ENCODE measurements at regions not wholly inside any gene's neighbourhood (a gene's known extent, or its start where the extent isn't known, plus 50 kb on each side); places are given as distances from the start of the nearest gene placed in this dataset.

DNA sequence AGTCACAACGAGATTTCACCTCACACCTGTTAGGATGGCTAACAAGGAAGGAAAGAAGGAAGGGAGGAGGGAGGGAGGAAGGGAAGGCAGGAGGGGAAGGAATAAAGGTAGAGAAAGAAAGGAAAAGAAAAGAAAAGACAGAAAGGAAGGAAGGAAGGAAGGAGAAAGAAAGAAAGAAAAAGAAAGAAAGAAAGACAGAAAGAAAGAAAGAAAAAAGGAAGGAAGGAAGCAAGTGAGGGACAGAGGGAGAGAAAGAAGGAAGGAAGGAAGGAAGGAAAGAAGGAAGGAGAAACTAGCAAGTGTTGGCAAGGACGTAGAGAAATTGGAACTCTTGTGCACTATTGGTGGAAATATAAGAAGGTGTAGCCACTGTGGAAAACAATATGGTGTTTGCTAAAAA is 52.2 kb downstream of the CCDC185 start:
- DNase-seq = no peak

DNA sequence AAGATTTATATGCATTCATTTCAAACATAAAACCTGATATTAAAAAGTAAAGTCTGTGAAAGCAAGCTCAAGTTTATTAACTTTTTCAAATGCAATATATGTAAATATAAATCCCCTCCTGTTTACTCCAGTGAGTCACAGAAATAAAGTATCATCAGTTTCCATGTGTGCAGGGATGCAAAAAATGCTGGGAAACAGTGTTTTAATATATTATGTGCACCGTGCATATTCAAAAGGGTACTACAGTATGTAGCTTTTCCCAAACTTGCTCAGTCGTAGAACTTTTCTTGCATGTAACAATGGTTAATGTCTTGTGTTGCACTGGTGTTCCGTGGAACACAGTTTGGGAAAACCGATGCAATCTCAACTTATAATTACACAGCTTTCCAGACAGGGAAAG is 60.7 kb downstream of the CCDC185 start:
- DNase-seq = no peak

DNA sequence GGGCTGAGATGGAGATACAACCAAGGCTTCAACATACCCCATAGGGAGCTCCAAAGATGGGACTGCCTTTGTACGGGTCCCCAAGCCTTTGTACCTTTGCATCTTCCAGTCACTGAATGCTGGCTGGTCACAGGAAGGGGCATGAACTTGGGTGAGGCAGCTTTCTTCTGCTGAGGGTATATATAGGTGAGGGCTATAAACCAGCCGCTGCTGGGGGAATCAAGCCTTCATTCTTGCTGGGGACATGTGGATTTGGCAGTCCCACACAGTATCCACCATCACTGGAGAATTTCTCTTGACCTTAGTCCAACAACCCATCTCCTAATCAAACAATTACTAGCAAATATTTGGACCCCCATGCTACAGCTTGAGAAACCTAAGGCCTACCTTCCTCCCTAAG is 61.7 kb downstream of the CCDC185 start:
- DNase-seq = no peak

DNA sequence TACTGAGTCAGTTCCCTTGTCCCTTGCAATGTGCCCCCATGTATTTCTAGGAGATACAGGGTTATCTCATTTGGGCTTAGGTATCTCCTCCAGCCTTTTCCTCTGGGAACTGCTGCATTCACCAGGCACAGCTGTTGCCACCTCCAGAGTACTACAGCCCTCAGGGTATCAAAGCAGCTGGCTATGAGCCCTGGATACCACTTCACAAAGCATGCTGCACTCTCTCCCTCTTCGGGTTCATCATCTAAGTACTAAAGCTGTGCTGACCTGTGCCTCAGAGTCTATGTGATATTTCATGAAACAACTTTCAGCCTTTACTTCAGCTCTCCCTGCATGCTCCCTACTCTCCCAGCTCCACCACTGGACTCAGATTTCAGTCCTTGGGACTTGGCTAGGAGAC is 62.3 kb downstream of the CCDC185 start:
- DNase-seq = no peak

DNA sequence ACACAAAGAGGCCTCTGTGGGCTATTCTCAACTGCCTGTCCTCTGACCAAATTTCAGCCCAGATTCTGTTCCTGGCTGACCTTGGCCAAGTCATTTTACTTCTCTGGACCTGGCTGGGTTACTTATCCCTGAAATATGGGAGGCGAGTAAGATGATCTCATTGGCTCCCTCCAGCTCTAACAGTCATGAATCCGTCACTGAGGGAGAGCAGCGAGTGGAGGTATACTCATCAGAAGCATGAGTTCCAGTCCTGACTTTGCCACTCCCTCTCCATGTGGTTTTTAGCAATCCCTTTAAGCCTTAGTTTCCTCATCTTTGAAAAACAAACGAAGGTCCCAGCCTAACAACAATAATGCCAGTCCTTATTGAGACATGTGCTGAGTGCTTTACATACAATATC is 63.5 kb downstream of the CCDC185 start:
- DNase-seq = no peak

DNA sequence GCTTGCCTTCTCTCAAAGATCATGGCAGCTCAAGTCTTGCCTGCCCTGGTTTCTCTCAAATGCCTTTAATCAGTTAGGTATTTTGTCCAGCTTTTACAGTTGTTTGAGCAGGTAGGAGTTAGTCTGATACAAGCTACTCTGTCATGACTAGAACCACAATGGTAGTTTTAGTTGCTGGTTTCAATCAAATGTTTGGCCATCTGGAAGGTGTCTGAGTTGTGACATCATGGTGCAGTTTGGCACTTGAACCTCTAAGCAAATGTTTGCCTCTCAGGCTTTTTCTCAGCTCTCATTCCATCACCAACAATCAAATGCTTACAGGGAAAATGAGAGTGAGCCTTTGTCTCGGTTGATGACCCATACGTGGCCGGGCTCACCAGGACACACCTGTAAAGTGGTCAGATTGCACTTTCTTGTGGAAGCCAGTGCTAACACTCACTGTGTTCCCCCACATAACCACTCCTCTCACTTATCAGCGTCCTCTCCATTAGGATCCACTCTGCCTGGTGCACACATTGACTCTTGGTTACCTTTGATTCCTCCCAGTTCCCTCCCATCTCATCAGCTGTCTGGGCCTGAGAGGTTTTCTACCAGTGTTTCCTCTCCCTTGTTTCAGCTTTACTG is 67.5 kb downstream of the CCDC185 start:
- no peak for DNase-seq

DNA sequence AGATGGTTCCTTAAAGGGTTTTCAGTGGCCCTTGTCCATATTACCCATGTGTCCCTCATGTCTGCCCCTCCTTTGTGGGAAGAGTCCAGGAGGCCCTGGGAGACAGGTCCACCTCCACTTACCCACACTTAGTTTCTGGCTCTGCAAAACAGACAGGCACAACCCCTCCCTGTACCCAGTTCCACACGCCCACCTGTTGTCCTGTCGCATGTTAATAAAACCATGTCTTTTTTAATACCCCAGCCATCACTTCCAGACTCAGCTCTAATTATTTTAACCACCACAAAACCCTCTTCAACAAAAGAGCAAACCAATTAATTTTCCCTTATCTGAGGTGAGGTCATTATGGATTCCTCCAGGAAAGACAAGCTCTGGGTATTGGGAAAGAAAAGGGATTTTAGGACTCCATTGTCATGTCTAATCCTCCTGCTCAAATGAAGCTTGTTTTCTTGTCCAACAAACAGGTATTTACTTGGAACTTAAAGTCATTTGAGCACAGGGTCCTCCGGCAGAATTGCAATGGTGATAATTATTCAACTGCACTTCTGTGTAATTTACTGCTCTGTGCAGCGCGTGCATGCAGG is 68.9 kb downstream of the CCDC185 start:
- no peak for DNase-seq

DNA sequence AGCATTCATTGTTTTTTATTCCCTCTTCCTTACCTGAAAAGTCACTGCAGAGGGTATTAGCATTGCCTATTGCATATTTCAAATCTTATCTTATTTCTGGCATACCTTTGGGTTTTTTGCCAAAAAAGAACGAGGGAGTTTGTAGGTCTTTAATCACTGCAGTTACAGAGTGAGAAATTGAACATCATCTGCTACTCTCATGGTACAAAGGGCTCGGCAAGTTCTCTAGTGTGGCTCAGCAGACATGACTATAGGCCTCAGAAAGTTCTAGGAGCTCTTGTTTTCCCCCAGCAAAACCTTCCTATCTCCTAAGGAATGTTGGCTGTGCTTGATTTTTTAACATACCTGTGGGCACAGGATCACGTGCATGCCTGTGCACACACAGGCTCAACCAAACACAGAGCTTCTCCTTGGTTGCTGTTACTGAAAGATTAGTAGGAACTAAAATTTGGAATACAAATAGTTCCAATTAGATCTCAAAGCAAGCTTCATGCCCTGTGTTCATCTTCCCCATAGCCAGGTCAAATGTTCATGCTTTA is 69.7 kb downstream of the CCDC185 start:
- DNase-seq = no peak

DNA sequence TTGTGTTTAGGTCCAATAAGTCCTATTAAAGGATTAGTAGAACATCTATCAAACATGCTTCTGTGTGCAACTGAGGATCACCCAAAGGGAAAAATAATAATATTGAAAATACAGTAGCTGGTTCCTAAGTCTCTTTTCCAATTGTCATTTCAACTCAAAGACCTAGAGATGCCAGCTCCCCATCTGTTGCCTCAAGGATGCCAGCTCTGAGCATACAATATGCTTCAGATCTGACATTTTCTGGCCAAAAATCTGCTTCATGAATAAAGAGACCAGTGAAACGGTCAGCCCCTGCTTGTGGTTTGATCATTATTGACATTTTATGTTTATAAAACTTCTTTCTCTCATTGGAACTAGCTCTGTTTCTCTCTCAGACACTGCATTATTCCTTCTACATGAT is 72.9 kb downstream of the CCDC185 start:
- DNase-seq = no peak

DNA sequence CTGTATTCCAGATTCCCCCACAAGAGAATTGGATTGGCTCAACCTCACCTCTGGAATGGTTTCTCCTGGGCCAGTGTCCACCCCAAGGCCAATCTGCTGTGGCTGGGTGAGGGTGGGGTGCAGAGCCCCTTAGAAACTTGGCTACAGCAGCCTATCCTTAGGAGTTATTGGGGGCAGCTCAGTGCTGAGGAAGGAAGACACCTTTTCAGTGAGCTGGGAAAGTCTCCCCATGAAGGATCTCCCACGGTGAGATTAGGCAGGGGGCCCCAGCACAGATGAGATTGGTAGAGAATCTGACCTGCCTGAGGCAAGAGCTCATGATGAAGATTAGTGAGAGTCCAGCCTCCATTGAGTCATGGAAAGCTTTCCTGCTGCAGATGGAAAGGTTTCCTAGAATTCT is 78.4 kb downstream of the CCDC185 start:
- DNase-seq = no peak

DNA sequence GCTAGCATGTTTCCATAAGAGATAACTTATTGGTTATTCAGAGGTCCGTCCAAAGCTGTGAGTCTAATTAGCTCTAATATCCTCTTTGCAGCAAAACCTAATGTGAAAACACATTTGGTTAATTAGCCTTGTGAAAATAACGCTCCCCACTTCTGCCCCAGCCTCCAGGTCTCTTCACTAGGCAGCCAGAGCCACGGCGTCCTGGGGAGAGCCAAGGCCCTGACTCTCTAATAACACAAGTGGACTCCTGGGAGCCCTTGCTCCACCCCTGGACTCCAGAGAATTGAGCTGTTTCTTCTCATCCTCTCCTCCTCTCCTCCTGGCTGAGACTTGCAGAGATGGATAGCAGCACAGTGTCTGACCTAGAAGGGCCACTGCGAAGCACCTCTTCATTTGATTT is 78.8 kb downstream of the CCDC185 start:
- no peak for DNase-seq

DNA sequence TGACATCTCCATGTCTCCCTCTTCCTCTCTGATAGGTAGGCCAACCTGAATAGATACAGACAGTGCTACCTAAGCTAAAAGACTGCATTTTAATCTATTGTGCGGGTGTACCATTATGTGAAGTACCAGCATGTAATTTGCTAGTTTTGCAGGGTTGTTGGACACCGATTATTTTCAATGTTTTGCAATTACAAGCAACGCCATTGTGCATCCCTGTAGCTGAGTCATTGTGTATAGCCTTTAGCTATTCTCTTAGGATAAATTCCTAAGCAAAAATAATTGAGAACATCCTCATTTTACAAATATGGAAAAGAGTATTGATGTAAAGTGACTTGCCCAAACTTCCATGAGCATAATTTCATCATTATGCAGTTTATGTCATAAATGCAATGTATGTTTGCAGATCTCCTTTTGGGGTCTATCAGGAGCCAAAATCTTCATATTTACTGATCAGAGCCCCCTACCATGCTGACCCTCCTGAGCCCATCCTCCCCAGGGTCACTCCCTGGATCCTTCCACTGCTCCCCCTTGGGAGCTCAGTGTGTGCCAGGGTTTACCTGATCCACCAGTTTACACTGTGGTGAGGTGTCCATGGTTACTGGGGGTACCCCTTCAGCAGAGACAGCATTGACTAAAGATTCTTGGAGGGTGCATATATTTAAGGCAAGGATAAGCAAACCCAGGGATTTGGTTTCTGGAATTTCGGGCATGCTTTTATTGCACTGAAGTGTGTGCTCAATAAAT is 80.6 kb downstream of the CCDC185 start:
- no peak for DNase-seq

DNA sequence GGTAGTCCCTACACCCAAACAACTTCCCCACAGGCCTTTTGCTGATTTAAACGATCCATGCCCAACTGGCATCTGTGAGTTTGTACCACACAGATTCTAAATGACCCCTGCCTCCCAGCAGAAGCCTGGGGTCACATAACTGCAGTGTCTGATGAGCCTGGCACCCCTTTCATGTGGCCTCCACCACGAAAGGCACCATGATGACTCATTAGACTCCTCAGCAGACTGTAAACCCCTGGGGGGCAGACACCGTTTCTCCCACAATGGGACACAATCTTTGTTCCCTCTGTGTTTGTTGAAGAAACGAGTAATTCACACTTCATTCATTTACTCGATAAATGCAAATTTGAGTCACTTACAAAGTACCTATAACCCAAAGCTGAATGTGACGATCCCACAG is 81.6 kb downstream of the CCDC185 start:
- no peak for DNase-seq

DNA sequence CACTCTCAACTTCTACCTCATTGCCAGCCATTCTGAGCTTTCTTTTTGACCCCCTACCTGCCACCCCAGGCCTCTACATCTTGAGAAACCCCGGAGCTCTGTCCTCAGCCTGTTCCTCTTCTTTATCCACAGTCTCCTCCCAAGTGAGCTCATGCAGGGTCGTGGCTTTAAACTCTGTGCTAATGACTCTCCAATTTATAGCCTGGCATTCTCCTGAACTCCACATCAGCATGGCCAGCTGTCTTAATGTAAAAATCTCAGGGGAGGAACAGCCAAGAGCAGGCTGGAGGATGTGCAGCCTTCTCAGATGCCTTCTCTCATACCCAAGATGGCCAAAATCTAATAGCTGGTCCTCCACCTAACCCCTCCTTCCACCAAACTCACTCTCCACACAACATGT is 84.2 kb downstream of the CCDC185 start:
- peak; percentile 42 for DNase-seq

DNA sequence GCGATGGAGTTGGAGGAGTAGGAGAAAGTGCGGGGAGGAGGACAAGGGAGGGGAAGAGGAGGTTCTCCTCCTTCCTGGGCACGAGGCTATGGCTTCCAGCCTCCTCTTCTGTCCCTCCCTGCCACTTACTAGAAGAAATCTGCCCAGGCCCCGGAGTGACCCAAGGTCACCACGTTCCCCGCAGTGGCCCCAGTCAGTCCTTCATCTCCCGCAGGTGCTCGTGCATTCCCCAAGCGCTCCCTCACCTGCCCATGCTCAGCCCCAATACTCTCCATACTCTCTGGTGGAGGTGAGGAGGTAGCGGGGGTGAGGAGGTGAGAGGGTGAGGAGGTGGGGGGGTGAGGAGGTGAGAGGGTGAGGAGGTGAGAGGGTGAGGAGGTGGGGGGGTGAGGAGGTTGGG is 85.4 kb downstream of the CCDC185 start:
- DNase-seq = no peak

DNA sequence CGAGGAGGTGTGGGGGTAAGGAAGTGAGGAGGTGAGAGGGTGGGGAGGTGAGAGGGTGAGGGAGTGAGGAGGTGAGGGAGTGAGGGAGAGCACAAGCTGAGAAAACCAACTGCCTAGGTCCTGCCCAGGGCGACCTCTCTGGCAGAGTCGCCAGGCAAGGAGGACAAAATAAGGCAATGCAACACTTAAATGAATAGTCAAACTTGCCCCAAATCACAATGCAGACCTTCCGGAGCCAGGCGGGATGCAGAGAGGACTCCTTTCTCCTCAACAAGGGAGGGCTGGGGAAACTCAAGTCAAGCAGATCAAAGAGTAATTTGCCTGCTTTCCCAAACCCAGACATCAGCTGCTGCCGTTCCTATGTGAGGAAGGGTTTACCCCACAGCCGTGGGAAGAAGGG is 86.0 kb downstream of the CCDC185 start:
- no peak for DNase-seq

DNA sequence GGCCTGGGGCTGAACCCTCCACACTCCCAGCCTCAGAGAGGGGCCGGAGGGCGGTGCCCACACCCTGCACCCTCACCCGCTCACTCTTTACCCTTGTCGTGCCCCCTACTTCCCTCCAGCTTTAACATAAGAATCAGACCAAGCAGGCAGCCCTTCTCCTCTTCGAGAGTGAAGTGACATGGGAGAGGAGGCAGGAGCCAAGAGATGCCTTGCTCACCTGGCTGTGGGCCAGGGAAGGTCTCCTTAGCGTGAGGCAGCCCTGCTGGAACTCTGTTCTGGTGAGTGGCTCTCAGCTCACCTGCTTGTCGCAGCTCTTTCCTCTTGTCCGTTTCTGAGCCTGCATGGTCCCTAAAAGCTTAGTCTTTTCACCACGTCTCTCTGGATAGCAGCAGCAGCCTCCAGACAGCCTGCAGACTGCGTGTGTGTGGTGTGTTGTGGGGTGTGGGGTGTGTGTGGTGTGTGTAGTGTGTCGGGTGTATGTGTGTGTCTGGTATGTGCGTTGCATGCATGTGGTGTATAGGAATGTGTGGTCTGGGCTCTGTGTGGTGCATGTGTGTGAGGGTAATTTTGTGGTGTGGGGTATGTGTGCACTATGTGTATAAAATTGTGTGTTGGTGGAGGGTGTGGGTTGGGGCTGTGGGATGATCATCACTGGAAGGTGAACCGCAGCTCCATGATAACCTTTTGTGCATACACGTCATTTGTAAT is 86.7 kb downstream of the CCDC185 start:
- no peak for DNase-seq

DNA sequence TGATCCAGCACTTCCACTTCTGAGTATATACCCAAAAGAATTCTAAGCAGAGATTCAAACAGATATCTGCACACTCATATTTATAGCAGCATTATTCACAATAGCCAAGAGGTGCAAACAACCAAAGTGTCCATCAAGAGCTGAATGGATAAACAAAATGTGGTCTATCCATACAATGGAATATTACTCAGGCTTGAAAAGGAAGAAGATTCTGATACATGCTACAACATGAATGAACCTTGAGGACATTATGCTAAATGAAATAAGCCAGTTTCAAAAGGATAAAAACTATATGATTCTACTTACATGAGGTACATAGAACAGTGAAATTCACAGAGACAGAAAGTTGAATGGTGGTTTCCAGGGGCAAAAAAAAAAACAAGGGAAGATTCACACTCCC is 88.9 kb downstream of the CCDC185 start:
- DNase-seq = no peak

DNA sequence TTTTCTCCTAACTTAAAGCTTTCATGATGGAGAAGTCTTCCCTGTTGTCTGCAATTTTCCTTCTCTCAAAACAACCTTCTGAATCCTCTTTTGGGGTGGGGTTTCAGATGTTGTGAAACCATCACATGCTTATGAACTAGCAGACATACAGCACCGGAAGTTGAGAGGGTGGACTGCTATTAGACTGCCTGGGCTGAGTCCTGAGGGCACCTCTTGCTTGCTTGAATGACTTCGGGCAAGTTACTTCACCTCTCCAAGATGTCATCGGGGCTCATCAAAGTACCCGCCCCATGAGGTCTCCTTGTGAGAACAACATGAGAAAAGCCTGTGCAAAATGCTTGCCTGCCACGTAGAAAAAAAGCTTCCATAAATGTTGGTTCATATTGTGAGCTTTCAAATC is 89.6 kb downstream of the CCDC185 start:
- DNase-seq = no peak

DNA sequence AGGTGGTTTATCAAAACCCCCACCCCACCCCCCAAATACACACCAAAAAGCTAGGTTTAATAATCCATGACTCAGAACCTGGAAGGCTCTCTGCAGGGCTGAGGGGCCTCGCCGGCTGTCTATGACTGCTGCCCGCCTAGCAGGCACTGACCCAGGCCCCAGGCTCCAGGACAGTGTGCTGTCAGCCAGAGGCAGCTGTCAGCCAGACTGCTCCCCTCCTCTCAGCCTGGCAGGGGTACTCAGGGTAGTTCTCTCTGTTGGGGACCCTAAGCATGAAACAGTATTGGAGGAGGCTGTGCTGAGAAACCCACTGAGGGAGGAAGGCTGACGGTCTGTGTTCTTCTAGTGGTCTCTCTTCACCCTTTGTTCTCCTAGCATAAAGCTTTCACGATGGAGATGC is 90.3 kb downstream of the CCDC185 start:
- DNase-seq = no peak

DNA sequence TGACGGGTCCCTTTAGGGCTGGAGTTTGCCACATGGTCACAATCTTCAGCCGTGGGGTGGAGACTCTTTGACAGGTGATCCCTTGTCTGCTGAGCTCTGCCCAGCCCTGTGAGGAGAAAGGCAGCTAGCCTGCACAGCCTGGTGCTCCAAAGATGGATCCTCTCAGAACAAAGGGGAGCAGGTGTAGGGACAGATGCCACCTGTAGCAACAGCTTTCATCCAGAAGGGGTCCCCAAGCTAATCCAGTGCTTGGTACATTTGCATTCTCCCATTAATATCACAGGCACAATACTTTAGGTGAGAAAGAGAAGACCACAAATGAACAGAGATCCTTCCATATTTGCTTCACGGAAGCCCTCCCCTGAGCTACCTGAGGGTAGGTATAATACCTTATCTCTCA is 93.2 kb downstream of the CCDC185 start:
- no peak for DNase-seq

DNA sequence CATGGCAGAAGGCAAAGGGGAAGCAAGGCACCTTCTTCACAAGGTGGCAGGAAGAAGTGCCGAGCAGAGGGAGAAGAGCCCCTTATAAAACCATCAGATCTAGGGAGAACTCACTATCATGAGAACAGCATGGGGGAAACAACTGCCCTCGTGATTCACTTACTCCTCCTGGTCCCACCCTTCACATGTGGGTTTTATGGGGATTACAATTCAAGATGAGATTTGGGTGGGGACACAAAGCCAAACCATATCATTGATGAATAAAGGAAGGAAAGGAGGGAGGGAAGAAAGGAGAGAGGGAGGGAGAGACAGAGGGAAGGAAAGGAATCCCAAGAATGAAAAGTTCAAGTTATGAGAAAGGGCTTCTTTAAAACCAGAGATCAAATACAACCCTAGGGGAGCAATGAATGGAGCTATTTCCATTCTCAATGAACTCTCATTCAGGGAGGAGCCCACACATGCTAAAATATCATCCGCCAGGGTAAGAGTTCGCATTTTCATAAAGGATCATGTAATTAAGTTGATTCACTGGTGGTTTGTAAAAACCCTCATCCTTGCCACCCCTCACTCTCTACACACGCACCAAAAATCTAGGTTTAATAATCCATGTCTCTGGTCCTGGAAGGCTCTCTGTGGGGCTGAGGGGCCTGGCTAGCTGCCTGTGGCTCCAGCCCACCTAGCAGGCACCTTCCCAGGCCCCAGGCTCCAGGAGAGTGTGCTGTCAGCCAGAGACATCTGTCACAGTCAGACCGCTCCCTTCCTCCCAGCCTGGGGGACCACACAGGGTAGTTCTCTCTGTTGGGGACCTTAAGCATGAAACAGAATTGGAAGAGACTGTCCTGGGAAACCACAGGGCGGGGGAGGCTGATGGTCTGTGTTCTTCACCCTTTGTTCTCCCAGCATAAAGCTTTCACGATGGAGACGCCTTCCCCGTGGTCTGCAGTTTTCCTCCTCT is 94.0 kb downstream of the CCDC185 start:
- DNase-seq = peak; percentile 71

DNA sequence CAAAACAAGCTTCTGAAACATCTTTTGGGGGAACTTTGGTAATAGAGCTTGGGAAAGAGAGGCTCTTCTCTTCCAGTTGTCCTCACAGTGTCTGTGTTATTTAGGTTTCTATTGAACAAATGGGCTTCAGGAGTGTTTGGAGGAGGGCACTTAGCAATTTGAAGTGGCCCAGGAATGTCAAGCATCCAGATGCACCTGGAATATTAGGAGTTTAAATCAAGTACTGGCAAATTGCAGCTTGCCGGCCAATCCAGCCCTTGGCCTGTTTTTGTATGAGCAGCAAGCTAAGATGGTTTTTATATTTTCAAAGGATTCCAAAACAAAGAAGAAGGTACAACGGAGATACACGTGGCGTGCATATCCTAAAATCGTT is 94.7 kb downstream of the CCDC185 start:
- peak; percentile 63 for DNase-seq
